HEK293T (cell line): ENCODE measurements at regions not wholly inside any gene's neighbourhood (a gene's known extent, or its start where the extent isn't known, plus 50 kb on each side); places are given as distances from the start of the nearest gene placed in this dataset.

Experiments
- FOXM1 ChIP-seq: fragments of 450-650 bp; IDR thresholded peaks from 2 replicates; pipeline ENCODE4 v1.6.1; 2017; ENCODE audit warnings: mild to moderate bottlenecking, borderline replicate concordance
- HDGF ChIP-seq: fragments of 450-650 bp; IDR thresholded peaks from 2 replicates; pipeline ENCODE4 v1.6.1; 2017; ENCODE audit warnings: antibody characterized with exemption, borderline replicate concordance
- L3MBTL2 ChIP-seq: fragments of 450-650 bp; conservative IDR thresholded peaks from 2 replicates; pipeline ENCODE4 v1.6.1; 2016; ENCODE audit warnings: mild to moderate bottlenecking
- SP1 ChIP-seq: fragments of 450-650 bp; IDR thresholded peaks from 2 replicates; pipeline ENCODE4 v1.6.1; 2017
- SUZ12 ChIP-seq: fragments of 450-650 bp; IDR thresholded peaks from 2 replicates; pipeline ENCODE4 v1.6.1; 2016; ENCODE audit warnings: mild to moderate bottlenecking

DNA sequence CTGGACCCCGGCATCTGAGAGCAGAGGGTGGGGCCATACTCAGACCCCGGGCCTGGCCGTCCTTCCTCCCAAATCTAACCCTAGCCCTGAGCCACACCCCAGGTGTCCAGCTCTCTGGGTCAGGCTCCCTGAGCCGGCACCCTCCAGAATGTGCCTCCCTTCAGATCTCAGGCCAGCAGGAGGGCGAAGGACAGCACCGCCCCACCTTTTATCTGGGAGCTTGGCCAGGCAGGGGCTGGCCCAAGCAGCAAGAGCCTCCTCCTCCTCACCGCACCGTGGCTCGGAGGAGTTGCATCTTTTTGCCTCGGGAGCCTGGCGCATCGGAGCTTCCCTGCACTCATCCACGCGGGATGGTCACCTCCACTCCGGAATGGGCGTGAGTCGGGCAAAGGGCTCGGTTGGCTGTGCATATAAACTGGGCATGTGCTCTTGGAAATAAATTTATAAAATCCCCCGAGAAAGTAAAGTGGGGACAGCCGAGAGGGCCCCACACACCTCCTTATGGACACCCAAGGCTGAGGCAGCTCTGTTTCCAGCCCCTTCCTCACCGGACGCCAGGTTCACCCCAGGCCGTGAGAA, 69.1 kb upstream of the CTDP1 start:
- no peak for TF ChIP-seq SP1
- no peak for TF ChIP-seq L3MBTL2
- no peak for TF ChIP-seq SUZ12
- no peak for TF ChIP-seq FOXM1
- TF ChIP-seq HDGF: no peak
